ENCODE measurements at regions not wholly inside any gene's neighbourhood (a gene's known extent, or its start where the extent isn't known, plus 50 kb on each side); places are given as distances from the start of the nearest gene placed in this dataset.
A peak's percentile ranks its signal among the peaks of the same experiment; 100 is the strongest.

DNA sequence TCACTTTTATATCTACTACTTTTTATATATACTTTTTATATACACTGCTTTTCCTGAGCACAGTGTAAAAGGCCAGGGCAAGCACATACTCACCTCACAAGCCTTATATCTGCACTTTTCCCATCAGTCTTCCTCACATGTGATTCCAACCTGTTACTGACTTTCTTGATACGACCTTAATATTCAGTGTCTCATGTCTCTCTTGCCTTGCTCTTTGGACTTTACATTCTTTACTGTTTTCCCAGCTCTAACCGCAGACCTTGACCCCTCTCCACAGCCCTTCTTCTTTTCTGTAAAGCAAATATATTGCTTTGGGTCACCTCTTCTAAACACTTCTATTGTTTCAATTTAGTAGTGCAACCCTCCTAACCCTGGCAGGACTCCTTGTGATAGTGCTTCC is 353.1 kb upstream of the ANO5 start:
- no peak for DNase-seq

DNA sequence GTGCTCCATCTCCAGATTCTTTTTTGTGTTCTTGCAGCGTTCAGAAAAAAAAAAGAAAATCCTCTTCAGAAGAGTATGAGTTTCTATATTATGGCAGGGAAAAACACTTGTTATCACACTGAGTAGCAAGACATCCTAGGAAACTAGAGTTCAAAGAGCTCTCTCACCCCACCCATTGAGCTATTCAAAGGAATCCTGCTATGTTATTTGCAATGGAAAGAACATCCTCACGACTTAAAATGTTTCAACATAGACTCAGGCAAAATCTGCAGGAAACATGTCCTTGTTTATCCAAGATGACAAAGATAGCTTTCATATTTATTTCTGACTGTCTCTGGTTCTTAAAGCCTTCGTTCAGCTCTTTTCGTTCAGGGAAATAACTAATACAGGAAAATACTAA is 331.6 kb upstream of the ANO5 start:
- DNase-seq: no peak

DNA sequence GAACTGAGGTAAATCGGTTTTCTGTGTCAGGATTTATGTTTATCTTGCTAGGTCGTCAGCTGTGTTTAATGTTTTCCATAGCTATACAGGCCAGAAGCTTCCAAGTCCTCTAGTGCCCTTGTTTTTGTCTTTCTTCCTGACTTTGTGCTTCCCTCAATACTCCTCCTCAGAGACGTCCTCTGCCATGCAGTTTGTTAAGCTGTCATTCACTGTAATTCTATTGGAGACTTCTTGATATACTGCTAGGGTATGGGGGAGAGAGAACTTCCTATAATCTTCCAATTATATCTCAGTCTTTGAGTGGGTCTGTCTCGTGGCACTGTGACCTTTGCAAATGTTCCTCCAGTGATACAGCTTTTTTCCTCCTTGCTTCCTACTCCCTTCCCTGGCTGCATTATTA is 327.3 kb upstream of the ANO5 start:
- DNase-seq: no peak

DNA sequence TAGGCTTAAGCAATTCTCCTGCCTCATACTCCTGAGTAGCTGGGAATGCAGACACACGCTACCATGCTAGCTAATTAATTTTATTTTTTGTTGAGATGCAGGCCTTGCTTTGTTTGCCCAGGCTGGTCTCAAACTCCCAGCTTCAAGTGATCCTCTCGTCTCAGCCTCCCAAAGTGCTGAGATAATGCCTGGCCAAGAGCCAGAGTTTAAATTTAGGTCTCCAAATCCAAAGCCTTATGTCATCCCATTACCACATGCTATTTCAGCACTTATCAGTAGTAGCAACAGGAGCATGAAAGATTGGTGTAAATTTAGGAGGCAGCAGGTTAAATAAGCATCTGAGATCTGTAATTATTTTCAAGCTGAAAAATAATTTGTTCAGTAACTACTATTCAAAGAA is 326.1 kb upstream of the ANO5 start:
- peak; percentile 1 to 34 for DNase-seq

DNA sequence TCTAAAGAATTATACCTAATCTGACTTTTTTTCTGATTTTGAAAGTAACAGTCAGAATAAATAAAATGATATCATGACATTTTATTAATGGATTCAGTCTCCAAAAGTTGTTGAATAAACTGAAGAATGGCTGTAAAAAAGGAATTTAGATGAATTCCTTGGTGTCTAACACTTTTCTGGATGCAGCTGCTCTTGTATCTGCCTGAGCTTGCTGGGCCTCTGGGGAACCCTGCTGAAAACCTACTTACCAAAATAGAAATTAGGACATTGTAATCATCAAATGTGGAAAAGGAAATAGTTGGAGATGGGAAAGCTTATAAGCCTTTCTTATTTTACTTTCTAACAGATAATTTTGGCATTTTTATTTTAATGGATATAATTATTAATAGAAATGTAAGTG is 315.7 kb upstream of the ANO5 start:
- DNase-seq: no peak

DNA sequence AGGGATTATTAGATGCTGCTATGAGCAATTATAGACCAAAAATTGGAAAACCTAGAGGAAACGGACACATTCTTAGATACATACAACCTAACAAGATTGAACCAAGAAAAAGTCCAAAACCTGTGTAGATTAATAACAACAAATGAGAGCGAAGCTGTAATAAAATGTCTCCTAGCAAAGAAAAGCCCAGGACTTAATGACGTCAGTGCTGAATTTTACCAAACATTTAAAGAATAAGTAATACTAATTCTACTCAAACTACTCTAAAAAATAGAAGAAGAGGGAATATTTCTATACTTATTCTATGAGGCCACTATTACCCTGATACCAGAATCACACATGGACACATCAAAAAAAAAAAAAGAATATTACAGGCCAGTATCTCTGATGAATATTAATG is 309.5 kb upstream of the ANO5 start:
- no peak for DNase-seq

DNA sequence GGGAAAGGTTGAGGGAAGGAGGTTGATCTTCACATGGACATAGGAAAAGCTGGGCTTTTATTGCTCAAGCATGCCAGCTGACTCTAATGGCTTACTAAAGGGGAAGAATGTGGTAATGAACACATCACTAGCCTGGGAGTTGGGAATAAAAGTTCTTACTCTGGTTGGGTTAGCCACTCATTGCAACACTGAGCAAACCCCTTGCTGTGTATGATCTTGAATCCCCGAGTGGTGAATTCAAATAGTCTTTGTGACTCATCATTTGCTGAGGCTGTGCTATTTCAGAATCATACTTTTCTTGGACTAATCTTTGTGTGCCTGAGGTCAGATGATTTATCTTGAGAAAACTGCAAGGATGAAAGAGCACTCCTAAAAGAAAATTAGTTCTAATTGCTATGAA is 304.1 kb upstream of the ANO5 start:
- no peak for DNase-seq

DNA sequence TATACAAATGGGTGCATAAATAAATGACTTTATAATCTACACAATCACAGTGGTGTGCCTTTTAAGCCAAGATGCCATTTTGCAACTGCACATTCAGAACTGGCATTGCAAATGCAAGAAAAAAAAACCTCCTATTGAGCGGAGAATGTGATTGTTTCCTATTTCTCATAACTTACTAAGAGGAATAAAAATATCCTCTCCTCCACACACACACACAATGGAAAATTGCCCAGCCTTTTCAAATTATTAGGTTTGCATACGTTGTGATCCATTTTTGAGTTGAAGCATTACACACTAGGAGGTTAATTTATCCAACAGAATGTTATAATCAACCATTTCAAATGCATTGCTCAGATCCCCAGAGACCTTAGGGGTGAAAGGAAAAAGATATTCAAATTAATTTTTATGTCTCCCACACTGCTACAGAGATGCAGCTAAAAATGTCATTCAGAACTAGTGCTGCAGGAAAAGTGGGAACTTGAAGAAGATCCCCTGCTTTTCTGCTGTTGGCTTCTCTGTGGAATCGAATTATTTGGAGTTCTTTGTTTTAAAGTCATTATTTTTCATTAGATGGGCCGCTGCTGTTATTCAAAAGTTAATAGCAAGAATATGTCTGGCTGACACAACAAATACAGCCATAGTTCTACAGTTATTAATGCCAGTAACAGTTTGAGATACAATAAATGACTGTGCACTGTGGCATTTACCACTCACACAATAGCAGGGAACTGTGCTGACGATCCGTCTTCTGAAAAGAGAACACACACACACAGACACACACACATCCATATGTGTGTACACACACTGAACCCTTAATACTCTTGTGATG is 299.9 kb upstream of the ANO5 start:
- no peak for DNase-seq

DNA sequence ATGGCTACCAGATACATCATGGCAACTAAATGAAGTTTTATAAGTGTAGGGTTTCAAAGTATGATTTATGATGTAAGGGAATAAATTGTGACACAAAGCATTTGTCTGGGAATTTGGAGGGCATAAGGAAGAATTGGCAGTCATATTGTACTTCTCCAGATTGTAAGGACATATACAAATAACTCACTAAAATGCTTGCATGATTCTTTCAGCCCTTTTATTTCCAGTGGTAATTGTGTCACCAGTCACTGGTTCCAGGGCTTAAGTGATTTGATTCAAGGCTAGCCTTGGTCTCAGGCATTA is 299.4 kb upstream of the ANO5 start:
- DNase-seq: no peak

DNA sequence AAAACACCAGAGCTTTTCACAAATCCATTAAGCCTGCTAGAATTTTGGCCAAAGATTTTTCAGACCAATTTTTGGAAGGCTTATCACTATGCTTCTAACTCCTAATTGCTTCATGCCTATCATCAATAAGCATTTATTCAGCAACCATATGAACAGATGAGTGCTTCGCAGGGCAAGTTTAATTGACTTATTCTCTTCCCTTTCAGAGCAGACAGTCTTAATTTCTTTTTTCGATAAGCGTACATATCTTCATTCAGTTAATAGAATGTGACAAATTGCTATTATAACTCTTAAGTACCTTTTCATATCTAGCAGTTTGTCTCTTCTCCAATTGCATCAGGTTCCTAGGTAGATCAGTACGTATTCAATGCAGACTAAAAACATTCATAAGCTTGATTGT is 298.4 kb upstream of the ANO5 start:
- DNase-seq: no peak

DNA sequence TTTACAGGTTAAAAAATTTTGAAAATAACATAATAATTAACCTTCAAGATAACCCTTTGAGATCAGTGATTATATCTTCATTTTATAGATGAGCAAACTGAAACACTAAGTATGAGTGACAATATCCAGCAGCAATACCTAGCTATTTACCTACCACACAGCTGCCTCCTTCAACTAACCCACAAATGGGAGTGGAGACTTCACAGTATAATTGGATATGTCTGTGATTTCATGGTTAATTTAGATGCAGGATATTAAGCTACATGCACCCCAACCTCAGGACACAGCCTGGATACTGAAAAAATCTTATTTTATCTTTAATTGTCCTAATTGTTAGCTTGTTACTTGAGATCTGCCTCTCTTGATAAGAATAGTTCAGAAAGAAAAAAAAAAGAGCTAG is 297.2 kb upstream of the ANO5 start:
- DNase-seq: no peak

DNA sequence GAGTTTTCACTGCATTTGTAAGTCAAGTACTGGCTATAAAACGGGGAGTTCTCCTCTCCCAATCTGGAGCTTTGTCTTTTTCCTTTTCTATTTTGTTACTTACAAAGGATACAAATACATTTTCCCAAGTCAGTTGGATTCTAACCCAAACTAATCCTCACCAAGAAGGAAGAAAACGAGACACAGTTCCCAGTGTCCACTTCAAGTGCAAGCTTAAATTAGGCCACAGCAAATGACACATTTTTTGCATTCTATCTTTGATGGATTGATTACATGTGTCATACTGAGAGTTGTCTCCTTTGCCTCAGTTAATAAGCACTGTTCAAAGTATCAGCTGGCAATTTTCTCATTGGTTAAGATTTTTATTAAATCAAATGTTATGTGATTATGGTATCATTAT is 296.7 kb upstream of the ANO5 start:
- DNase-seq: no peak

DNA sequence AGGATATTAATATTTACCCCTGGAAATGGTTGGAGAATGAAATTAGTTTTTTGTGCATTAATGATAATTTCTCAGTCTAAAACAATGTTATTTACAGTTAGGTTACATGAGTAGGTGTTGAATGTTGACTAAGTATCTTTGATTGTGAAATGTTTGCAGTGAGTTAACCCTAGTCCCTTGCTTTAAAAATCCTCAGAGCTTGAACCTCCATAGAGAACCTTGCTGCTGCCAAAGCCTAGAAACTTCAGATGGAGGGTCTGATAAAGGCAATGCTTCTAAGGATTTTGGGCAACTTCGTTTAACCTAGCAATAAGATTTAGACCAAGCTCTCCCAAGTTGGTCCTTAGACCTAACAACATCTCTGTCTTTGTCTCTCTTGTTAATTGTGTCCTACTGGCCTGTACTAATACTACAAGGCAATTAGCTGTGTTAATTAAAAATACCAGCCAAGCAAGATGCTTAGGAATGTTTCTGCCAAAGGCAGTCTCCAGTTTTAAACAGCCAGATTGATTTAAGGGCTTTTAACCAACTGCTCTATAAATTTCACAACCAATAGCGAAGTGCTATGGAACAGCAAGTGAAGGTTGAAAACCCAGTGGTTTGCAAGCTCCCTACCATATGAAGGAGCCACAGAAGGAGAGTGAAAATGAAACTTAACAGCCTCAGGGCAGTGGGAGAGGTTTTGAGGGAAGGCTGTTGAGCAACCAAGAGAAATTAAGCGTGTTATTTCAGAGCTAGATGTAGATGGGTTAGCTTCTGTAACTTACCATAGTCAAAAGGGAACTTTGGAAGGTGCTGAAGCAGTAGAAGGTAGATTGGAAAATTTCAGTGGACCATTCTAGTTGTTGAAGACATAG is 295.9 kb upstream of the ANO5 start:
- DNase-seq: no peak

DNA sequence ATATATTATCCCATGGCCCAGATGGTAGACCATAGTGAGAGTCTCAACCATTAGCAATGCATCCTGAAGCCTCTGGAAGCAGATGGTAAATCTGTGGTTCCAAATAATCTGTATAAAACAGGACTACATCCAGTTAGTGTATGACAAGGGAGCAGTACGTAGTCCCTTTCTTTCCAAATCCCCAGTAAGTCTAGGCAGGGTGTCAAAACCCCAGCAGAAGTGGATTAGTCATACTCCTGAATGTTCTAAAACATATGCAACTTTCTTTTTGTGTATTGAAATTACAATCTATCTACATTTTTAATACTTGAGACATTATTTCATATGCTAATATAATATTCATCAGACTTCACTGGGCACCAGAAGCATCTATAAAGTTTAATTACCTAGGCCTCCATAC is 295.1 kb upstream of the ANO5 start:
- peak in 1 of 2 experiments; percentile 11 for DNase-seq

DNA sequence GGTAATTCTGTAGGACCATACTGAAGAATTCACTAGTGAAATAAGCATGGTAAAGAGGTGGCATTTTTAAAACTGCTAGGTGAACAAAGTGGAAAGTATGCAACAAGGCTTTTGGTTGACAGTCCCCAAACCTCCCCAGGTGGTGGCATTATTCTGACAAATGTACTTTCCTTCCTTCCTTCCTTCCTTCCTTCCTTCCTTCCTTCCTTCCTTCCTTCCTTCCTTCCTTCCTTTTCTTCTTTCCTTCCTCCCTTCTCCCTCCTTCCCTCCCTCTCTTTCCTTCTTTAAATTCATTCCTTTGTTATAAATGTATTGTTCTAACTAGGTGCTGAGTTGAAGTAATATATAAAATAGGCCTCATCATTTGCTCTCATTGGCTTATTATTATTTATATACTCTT is 284.7 kb upstream of the ANO5 start:
- no peak for DNase-seq

DNA sequence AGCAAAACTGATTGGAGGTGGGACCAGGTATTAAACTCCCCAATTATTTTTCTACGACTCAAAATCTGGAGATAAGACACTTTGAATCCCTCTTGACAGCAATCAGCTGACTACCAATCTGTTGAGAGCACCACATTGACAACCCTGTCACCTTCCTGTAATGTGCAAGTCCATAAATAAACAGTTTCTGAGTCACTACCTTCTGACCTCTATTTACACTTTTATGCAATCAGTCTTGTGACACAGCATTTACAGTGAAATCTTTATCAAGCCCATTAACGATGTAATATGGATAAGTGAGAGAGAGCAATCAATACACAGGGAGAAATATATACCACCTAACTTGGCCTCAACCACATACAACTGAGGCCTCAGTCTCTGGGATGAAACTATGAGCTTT is 283.7 kb upstream of the ANO5 start:
- no peak for DNase-seq

DNA sequence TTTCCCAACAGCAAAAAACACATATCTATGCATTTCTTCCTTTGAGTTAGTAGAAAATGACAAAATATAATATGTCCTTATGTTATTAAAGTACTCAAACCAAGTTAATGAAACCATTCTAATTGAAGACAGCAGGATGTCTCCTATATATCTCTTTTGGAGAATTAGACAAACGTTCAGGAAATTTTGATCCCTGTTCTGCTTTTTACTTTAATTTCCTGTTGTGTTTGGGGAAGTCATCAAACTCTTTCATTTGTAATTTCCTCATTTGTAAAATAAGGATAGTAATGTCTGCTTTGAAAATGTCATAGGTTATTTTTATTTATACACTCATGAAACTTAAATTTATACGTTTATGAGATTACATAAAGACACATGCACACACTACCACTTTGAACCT is 281.8 kb upstream of the ANO5 start:
- DNase-seq: no peak

DNA sequence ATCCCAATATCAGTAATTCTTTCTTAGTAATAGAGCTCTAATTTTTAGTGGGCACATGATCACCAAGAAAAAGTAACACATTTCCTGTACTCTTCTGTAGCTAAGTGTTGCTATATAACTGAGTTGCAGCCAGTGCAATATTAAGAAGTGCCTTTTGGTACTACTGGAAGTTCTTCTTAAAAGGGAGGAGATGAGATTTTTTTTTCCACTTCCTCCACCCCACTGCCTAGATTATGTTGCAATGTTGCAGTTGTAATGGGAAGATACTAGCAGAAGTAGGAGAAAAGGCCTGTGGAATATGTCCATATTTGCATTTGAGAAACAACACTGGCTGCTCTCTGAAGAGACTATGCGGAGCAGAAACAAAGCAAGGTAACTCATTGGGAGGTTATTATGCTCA is 280.6 kb upstream of the ANO5 start:
- no peak for DNase-seq

DNA sequence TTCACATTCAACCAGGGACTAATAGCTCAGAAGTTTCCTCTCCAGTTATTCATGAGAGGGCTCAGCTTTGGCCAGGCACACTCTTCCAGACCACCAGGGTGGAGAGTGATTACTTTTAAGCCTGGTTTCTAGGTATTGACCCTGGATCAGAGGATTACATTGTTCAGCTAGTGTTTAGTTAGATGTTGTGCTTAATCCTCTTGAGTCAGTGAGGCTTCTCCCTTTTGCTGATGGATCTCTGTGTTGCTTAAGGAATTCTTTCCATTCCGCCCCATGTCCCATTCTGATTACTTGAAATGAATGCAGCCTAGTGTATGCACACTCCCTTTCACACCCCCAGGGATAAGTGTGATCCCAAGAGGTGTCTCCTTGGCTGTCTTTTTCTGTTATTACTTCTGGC is 271.7 kb upstream of the ANO5 start:
- DNase-seq: no peak

DNA sequence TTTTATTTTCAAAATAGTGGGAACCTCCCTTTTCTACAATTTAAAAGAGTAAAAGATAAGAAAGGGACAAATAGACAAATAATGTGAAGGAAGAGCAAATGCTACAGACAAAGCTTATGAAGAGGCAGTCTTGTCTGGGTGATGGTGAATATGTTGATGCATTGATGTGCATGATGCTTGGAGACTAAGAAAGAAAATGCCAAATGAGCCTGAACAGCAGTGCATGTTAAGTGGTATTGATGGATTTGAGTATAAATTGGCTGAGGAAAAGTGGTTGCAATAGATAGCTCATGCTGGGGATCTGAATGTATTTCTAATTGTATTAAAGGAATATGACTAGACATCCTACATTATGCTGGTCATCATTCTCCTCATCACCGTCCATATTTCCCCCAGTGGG is 268.6 kb upstream of the ANO5 start:
- no peak for DNase-seq

DNA sequence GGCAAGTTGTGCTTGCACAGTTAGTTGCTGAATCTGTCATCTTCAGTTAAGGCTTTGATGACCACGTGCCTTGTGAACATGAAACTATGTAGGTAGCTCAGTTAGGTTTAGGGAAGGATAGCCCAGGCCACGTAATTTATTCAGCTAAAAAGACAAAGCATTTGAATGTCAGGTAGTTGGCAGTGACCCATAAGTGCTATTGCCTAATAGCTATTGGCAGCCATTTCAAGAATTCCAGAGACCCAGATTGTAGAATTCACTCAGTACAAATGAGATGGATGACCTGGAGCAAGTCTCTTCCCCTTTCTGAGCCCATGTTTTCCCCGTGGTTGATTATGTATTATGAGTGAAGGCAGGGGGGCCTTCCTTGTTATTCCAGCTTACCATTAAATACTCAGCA is 265.3 kb upstream of the ANO5 start:
- DNase-seq: no peak

DNA sequence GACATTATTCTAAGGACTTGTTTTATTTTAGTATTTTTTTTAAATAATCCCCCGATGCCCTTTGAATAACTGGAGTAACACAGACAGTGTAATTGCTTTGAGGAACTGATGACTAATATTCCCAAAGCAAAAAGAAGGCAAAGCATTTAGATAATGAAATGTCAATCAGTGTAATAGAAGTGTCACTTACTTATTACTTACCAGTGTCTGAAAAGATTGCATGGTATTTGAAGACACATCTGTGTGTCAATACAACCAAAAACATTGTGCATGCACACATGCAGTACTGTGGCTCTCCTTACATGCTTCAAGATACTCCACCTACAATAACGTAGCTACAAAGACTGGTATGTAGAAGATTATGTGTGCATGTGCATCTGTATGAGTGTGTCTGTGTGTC is 264.0 kb upstream of the ANO5 start:
- no peak for DNase-seq

DNA sequence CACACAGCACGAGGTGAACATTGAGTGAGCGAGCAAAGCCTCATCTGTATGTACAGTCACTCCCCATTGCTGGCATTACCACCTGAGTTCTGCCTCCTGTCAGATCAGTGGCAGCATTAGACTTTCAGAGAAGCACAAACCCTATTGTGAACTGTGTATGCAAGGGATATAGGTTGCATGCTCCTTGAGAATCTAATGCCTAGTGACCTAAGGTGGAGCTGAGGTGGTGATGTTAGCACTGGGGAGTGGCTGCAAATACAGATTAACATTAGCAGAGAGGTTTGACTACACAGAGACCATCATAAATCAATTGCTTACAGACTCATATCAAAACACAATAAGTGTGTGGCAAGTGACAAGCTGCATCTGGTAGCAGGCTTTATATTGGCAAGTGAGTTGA is 262.5 kb upstream of the ANO5 start:
- peak in 1 of 2 experiments; percentile 66 for DNase-seq

DNA sequence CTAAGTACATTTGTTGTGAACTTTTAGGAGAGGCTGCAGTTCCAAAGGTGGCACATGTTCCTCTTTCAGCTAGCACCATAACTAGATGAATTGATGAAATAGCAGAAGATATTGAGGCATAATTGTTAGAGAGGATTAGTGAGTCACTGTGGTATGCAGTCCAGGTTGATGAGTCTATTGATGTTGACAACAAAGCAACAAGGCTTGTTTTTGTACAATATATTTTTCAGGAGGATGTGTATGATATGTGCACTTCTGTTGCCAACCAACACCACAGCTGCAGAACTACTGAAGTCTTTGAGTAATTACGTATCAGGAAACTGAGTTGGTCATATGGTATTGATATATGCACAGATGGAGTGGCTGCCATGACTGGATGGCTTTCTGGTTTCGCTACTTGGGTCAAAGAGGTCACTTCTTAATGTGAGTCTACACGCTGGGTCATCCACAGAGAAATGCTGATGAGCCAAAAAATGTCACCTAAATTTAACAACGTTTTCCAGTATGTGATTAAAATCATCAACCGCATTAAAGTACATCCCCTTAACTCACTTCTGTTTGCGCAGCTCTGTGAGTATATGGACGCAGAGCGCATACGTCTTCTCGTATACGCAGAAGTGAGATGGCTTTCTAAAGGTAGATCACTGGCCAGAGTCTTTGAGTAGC is 261.3 kb upstream of the ANO5 start:
- DNase-seq: no peak
